ENCODE measurements at regions not wholly inside any gene's neighbourhood (a gene's known extent, or its start where the extent isn't known, plus 50 kb on each side); places are given as distances from the start of the nearest gene placed in this dataset.

- Histone ChIP-seq H3K27me3 (ENCODE audit: insufficient read depth, low read length) (peaks cover 5% of the 10 kb centered on the region), H3K4me3 (ENCODE audit: insufficient read depth, low read length) (no peak overlapping the region), H3K79me2 (ENCODE audit: insufficient read depth, low read length) (no peaks in the 10 kb centered on the region), H4K20me1 (ENCODE audit: insufficient read depth, low read length) (no peaks in the 10 kb centered on the region), H3K9me3 (ENCODE audit: low read depth, low read length) (no peaks in the 10 kb centered on the region), H3K36me3 (ENCODE audit: insufficient read depth, low read length) (no peaks in the 10 kb centered on the region), H3K4me2 (ENCODE audit: insufficient read depth, low read length) (no peak overlapping the region), H3K4me1 (ENCODE audit: insufficient read depth, low read length) (peaks cover 17% of the 10 kb centered on the region), H2AFZ (ENCODE audit: low read length) (no peak overlapping the region), H3K27ac (ENCODE audit: low read depth, low read length) (no peak overlapping the region)
- DNase-seq (ENCODE audit: insufficient read length, low spot score, missing footprints) = no peak
- TF ChIP-seq CTCF (IDR thresholded peaks at IDR 0.05; ENCODE audit: extremely low read depth, low read depth, low read length) = no peak
Measured at GRCh38 chr11:93049740-93050139, 80.3 kb downstream of the MTNR1B start.

- DNase-seq (ENCODE audit: insufficient read length, low spot score, missing footprints) = peak; percentile 65
- TF ChIP-seq CTCF (IDR thresholded peaks at IDR 0.05; ENCODE audit: extremely low read depth, low read depth, low read length) = no peak
- H3K36me3 ChIP-seq (ENCODE audit: insufficient read depth, low read length) = no peaks in the 10 kb centered on the region
Measured at GRCh38 chr11:93051186-93051585, 81.7 kb downstream of the MTNR1B start.

GRCh38 chr11:93053864-93054263 is 84.4 kb downstream of the MTNR1B start:
- Histone ChIP-seq H3K9me3 (ENCODE audit: low read depth, low read length) (no peaks in the 10 kb centered on the region), H2AFZ (ENCODE audit: low read length) (no peak overlapping the region), H3K4me3 (ENCODE audit: insufficient read depth, low read length) (no peak overlapping the region), H3K27me3 (ENCODE audit: insufficient read depth, low read length) (peaks cover 5% of the 10 kb centered on the region), H3K4me1 (ENCODE audit: insufficient read depth, low read length) (peaks cover 21% of the 10 kb centered on the region), H3K4me2 (ENCODE audit: insufficient read depth, low read length) (no peak overlapping the region), H3K27ac (ENCODE audit: low read depth, low read length) (no peak overlapping the region), H4K20me1 (ENCODE audit: insufficient read depth, low read length) (no peaks in the 10 kb centered on the region), H3K36me3 (ENCODE audit: insufficient read depth, low read length) (no peaks in the 10 kb centered on the region), H3K79me2 (ENCODE audit: insufficient read depth, low read length) (no peaks in the 10 kb centered on the region)
- TF ChIP-seq CTCF (IDR thresholded peaks at IDR 0.05; ENCODE audit: extremely low read depth, low read depth, low read length) = no peak
- DNase-seq (ENCODE audit: insufficient read length, low spot score, missing footprints) = no peak

More at GRCh38 chr11:93051186-93051585, 81.7 kb downstream of the MTNR1B start:
- no peak overlapping the region for H3K27ac ChIP-seq (ENCODE audit: low read depth, low read length)
- no peak overlapping the region for H3K4me3 ChIP-seq (ENCODE audit: insufficient read depth, low read length)
- no peaks in the 10 kb centered on the region for H4K20me1 ChIP-seq (ENCODE audit: insufficient read depth, low read length)
- no peak overlapping the region for H2AFZ ChIP-seq (ENCODE audit: low read length)
- peak overlapping the region; percentile 56 for H3K4me2 ChIP-seq (ENCODE audit: insufficient read depth, low read length)
- H3K9me3 ChIP-seq (ENCODE audit: low read depth, low read length) = no peaks in the 10 kb centered on the region
- peaks cover 5% of the 10 kb centered on the region for H3K27me3 ChIP-seq (ENCODE audit: insufficient read depth, low read length)
- H3K4me1 ChIP-seq (ENCODE audit: insufficient read depth, low read length) = peaks cover 21% of the 10 kb centered on the region
- H3K79me2 ChIP-seq (ENCODE audit: insufficient read depth, low read length) = no peaks in the 10 kb centered on the region

GRCh38 chr11:93054279-93054678 is 84.8 kb downstream of the MTNR1B start:
- TF ChIP-seq CTCF (IDR thresholded peaks at IDR 0.05; ENCODE audit: extremely low read depth, low read depth, low read length) = no peak
- H3K4me1 ChIP-seq (ENCODE audit: insufficient read depth, low read length) = peaks cover 21% of the 10 kb centered on the region
- H3K9me3 ChIP-seq (ENCODE audit: low read depth, low read length) = no peaks in the 10 kb centered on the region
- peaks cover 5% of the 10 kb centered on the region for H3K27me3 ChIP-seq (ENCODE audit: insufficient read depth, low read length)
- no peak for DNase-seq (ENCODE audit: insufficient read length, low spot score, missing footprints)
- H2AFZ ChIP-seq (ENCODE audit: low read length) = no peak overlapping the region
- no peaks in the 10 kb centered on the region for H3K36me3 ChIP-seq (ENCODE audit: insufficient read depth, low read length)
- no peak overlapping the region for H3K4me3 ChIP-seq (ENCODE audit: insufficient read depth, low read length)
- no peaks in the 10 kb centered on the region for H3K79me2 ChIP-seq (ENCODE audit: insufficient read depth, low read length)
- H4K20me1 ChIP-seq (ENCODE audit: insufficient read depth, low read length) = no peaks in the 10 kb centered on the region
- H3K4me2 ChIP-seq (ENCODE audit: insufficient read depth, low read length) = peak overlapping the region; percentile 30
- no peak overlapping the region for H3K27ac ChIP-seq (ENCODE audit: low read depth, low read length)

Measured in osteoblast (primary cell).